ENCODE measurements at regions not wholly inside any gene's neighbourhood (a gene's known extent, or its start where the extent isn't known, plus 50 kb on each side); places are given as distances from the start of the nearest gene placed in this dataset.

DNA sequence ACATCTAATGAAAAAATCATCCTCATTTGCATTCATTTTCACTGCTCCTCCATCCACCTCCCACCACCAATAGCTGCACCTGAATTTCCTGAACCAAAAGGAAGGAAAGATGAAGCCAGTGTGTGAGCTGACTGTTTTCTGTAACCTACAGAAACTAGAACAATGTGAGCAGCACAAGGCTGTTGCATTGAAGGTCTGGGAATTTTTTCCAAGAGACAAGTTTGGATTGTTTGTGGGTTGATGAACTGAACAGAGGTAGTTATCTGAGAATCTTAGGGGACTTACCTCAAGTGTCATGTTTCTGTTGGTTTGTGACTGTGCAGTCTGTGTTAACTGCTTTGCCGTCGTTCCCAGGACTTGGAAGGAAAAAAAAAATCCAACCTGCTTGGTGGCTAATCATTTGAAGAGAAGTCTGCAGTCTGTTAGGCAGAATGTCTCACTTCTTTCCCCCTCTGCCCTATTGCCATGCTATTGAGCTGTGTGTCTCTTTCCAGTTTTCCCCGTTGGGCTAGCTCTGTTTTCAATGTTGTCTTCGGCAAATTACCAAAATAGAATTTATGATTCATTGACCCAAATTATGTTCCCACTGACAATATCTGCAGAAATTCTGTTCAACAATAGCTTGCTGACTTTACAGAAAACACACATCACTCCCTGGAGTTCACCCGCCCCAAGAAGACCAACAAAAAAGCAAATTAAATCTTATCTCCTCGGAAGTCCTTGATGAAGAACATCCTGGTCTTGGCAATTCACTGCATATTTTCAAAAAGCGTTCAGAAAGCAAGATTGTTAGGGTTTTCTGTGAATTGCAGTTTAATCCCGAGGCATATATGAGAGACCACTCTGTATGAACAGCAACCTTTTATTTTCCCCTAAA, 76.0 kb downstream of the SC5D start:
- Histone ChIP-seq H3K4me3 (ENCODE audit: control insufficient read depth in 1 of 7, extremely low read depth in 1 of 7, insufficient read depth in 4 of 7, low read depth in 2 of 7, low read length in 6 of 7) (no peak overlapping the region), H3K27ac (ENCODE audit: insufficient read depth in 1 of 2, low read depth in 1 of 2, low read length in 2 of 2, poor library complexity in 1 of 2, severe bottlenecking in 2 of 2) (no peak overlapping the region), H3K27me3 (replicated peaks in 2 of 5; ENCODE audit: control insufficient read depth in 4 of 5, insufficient read depth in 5 of 5, low read length in 4 of 5) (no peaks in the 10 kb centered on the region), H3K9me3 (ENCODE audit: control extremely low read depth in 1 of 5, control insufficient read depth in 4 of 5, insufficient read depth in 2 of 5, low read depth in 1 of 5, low read length in 4 of 5) (no peaks in the 10 kb centered on the region), H3K36me3 (ENCODE audit: control insufficient read depth in 4 of 4, insufficient read depth in 4 of 4, low read length in 3 of 4) (no peaks in the 10 kb centered on the region), H3K4me1 (ENCODE audit: control extremely low read depth in 1 of 4, control insufficient read depth in 4 of 4, insufficient read depth in 4 of 4, low read length in 3 of 4) (peaks cover 14 to 28% (median 25%) of the 10 kb centered on the region in 4 experiments)
- WGBS (ENCODE audit: insufficient coverage) = 84% methylated on average over 6 of the region's 8 CpGs
- DNase-seq = no peak
- ChIA-PET POLR2A (interaction anchor here (0.8 kb wide), 1 partner anchor 13 kb away, joined by 3 read pairs; no protein-coding TSS in a partner anchor), CTCF (interaction anchor here (0.8 to 2.4 kb wide), 4 partner anchors 9 to 96 kb away, joined by 3 to 9 read pairs (median 5); no protein-coding TSS in a partner anchor)

DNA sequence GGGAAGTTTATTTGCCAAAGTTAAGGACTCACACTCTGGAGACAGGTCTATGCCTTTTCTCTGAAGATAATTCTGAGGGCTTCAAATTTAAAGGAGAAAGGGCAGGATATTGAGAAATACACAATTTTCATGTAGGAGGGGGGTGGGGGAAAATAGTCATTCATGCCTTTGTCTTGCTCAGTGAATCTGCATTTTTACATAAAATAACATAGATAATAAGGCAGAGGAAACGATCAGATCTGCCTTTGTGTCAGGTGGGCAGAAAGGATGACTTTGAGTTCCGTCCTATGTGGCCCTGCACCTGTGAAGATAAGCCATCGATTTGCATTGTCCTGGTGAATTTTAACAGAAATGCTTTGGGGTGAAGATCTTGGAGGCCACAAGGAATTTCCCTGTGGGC, 76.8 kb downstream of the SC5D start:
- peaks cover 14 to 28% (median 26%) of the 10 kb centered on the region in 4 experiments for H3K4me1 ChIP-seq (ENCODE audit: control extremely low read depth in 1 of 4, control insufficient read depth in 4 of 4, insufficient read depth in 4 of 4, low read length in 3 of 4)
- H3K36me3 ChIP-seq (ENCODE audit: control insufficient read depth in 4 of 4, insufficient read depth in 4 of 4, low read length in 3 of 4) = no peaks in the 10 kb centered on the region
- H3K27ac ChIP-seq (ENCODE audit: insufficient read depth in 1 of 2, low read depth in 1 of 2, low read length in 2 of 2, poor library complexity in 1 of 2, severe bottlenecking in 2 of 2) = no peak overlapping the region
- H3K9me3 ChIP-seq (ENCODE audit: control extremely low read depth in 1 of 5, control insufficient read depth in 4 of 5, insufficient read depth in 2 of 5, low read depth in 1 of 5, low read length in 4 of 5) = no peaks in the 10 kb centered on the region
- 93% methylated on average over 3 of the region's 3 CpGs for WGBS (ENCODE audit: insufficient coverage)
- H3K27me3 ChIP-seq (replicated peaks in 2 of 5; ENCODE audit: control insufficient read depth in 4 of 5, insufficient read depth in 5 of 5, low read length in 4 of 5) = no peaks in the 10 kb centered on the region
- no peak overlapping the region for H3K4me3 ChIP-seq (ENCODE audit: control insufficient read depth in 1 of 7, extremely low read depth in 1 of 7, insufficient read depth in 4 of 7, low read depth in 2 of 7, low read length in 6 of 7)
- POLR2A ChIA-PET = no interaction called here
- DNase-seq = no peak
- CTCF ChIA-PET = interaction anchor here (1.2 to 1.4 kb wide), 2 partner anchors 10 to 95 kb away, joined by 3 to 6 read pairs; no protein-coding TSS in a partner anchor

DNA sequence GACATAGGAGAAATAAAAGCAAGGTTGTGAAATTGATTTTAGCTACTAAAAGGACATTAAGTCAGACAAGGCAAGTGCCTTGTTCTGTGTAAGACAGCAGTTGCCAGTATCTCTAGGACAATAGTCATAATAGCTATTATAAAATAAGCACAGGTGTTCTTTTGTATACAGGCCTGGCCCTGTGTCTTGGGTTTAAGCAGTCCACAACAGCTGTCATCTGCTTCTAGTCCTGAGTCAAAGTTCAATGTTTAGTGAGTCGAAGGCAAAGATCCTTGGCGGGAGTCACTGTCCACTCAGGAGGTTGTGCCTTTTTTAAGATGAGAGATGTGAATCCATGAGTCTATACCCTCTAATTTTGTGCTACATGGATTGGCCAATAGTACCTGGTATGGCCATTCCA, 79.5 kb downstream of the SC5D start:
- Histone ChIP-seq H3K36me3 (ENCODE audit: control insufficient read depth in 4 of 4, insufficient read depth in 4 of 4, low read length in 3 of 4) (no peaks in the 10 kb centered on the region), H3K4me1 (ENCODE audit: control extremely low read depth in 1 of 4, control insufficient read depth in 4 of 4, insufficient read depth in 4 of 4, low read length in 3 of 4) (peaks cover 13 to 40% (median 25%) of the 10 kb centered on the region in 4 experiments), H3K9me3 (ENCODE audit: control extremely low read depth in 1 of 5, control insufficient read depth in 4 of 5, insufficient read depth in 2 of 5, low read depth in 1 of 5, low read length in 4 of 5) (no peaks in the 10 kb centered on the region), H3K27ac (ENCODE audit: insufficient read depth in 1 of 2, low read depth in 1 of 2, low read length in 2 of 2, poor library complexity in 1 of 2, severe bottlenecking in 2 of 2) (no peak overlapping the region), H3K27me3 (replicated peaks in 2 of 5; ENCODE audit: control insufficient read depth in 4 of 5, insufficient read depth in 5 of 5, low read length in 4 of 5) (no peaks in the 10 kb centered on the region), H3K4me3 (ENCODE audit: control insufficient read depth in 1 of 7, extremely low read depth in 1 of 7, insufficient read depth in 4 of 7, low read depth in 2 of 7, low read length in 6 of 7) (no peak overlapping the region)
- POLR2A ChIA-PET = no interaction called here
- no peak for DNase-seq
- CTCF ChIA-PET = interaction anchor here (1.1 kb wide), 1 partner anchor 14 kb away, joined by 3 read pairs; no protein-coding TSS in a partner anchor
- WGBS (ENCODE audit: insufficient coverage) = no CpG with 5 or more reads among the region's 2 CpGs

DNA sequence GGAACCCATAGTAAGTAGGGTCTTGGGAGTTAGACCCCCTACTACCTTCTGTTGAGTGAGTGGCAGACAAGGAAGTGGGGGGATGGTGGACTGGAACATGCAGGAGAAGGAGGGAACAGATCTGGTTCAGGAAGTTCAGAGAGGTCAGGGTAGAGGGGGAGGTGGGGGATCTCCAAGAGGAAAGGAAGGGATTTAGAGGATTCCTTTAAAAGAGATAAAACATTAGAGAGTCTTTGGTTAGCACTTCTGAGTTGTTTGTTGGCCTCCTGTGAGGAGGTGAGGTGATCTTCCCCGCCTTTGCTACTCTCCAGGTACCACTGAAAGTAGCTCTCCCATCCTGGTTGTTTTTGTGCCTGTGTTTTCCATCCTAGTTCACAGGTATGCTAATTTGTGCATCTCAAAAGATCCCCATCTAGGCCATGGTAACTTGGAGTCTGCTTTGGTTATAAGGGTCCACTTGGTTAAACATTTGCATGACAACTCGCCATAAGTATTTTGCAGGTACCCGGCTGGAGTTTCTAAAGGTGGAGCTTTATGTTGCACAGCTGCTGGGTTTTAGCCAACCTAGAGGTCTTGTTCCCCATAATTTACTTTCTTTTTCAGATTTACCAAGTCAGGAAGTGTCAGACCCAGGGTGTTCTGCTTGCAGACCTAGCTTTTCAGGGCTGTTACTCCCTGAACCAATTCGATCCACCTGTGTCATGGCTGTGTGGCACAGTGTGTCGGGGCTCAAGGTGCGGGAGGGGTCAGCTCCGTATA, 79.3 kb upstream of the SORL1 start:
- 70% methylated on average over 4 of the region's 7 CpGs for WGBS (ENCODE audit: insufficient coverage)
- ChIA-PET POLR2A (no interaction called here), CTCF (interaction anchor here (0.7 kb wide), 1 partner anchor 817 kb away, joined by 3 read pairs; no protein-coding TSS in a partner anchor)
- no peaks in the 10 kb centered on the region for H3K36me3 ChIP-seq (ENCODE audit: control insufficient read depth in 4 of 4, insufficient read depth in 4 of 4, low read length in 3 of 4)
- H3K9me3 ChIP-seq (ENCODE audit: control extremely low read depth in 1 of 5, control insufficient read depth in 4 of 5, insufficient read depth in 2 of 5, low read depth in 1 of 5, low read length in 4 of 5) = no peaks in the 10 kb centered on the region
- H3K27me3 ChIP-seq (replicated peaks in 2 of 5; ENCODE audit: control insufficient read depth in 4 of 5, insufficient read depth in 5 of 5, low read length in 4 of 5) = no peaks in the 10 kb centered on the region
- H3K4me3 ChIP-seq (ENCODE audit: control insufficient read depth in 1 of 7, extremely low read depth in 1 of 7, insufficient read depth in 4 of 7, low read depth in 2 of 7, low read length in 6 of 7) = no peak overlapping the region
- H3K4me1 ChIP-seq (ENCODE audit: control extremely low read depth in 1 of 4, control insufficient read depth in 4 of 4, insufficient read depth in 4 of 4, low read length in 3 of 4) = peaks cover 6 to 32% (median 21%) of the 10 kb centered on the region in 4 experiments
- no peak overlapping the region for H3K27ac ChIP-seq (ENCODE audit: insufficient read depth in 1 of 2, low read depth in 1 of 2, low read length in 2 of 2, poor library complexity in 1 of 2, severe bottlenecking in 2 of 2)
- DNase-seq = peak; percentile 9 to 57 (median 56)

DNA sequence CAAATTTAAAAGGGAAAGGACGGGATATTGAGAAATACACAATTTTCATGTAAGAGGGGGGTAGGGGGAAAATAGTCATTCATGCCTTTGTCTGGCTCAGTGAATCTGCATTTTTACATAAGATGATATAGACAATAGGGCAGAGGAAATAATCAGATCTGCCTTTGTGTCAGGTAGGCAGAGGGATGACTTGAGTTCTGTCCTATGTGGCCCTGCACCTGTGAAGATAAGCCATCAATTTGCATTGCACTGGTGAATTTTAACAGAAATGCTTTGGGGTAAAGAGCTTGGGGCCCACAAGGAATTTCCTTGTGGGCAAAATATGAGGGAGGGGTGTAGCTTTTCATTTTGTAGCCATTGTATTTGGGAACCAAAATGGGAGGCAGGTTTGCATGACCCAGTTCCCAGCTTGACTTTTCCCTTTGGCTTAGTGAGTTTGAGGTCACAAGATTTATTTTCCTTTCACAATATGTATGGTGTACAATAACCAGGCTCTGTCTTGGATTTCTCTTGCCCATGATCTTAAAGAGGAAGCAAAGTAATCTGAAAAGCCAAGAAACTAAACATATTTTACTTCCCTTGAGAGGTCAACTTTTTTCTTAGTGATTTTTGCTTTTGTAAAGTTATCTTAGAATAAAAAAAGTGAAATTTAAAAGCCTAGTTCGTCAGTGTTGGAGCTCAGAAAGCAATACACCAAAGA, 77.7 kb upstream of the SORL1 start:
- POLR2A ChIA-PET = no interaction called here
- CTCF ChIA-PET = no interaction called here
- WGBS (ENCODE audit: insufficient coverage) = 60% methylated on average over 2 of the region's 2 CpGs
- no peaks in the 10 kb centered on the region for H3K9me3 ChIP-seq (ENCODE audit: control extremely low read depth in 1 of 5, control insufficient read depth in 4 of 5, insufficient read depth in 2 of 5, low read depth in 1 of 5, low read length in 4 of 5)
- H3K4me3 ChIP-seq (ENCODE audit: control insufficient read depth in 1 of 7, extremely low read depth in 1 of 7, insufficient read depth in 4 of 7, low read depth in 2 of 7, low read length in 6 of 7) = no peak overlapping the region
- peaks cover 5 to 40% (median 14%) of the 10 kb centered on the region in 4 experiments for H3K4me1 ChIP-seq (ENCODE audit: control extremely low read depth in 1 of 4, control insufficient read depth in 4 of 4, insufficient read depth in 4 of 4, low read length in 3 of 4)
- no peaks in the 10 kb centered on the region for H3K27me3 ChIP-seq (replicated peaks in 2 of 5; ENCODE audit: control insufficient read depth in 4 of 5, insufficient read depth in 5 of 5, low read length in 4 of 5)
- H3K36me3 ChIP-seq (ENCODE audit: control insufficient read depth in 4 of 4, insufficient read depth in 4 of 4, low read length in 3 of 4) = no peaks in the 10 kb centered on the region
- no peak for DNase-seq
- H3K27ac ChIP-seq (ENCODE audit: insufficient read depth in 1 of 2, low read depth in 1 of 2, low read length in 2 of 2, poor library complexity in 1 of 2, severe bottlenecking in 2 of 2) = no peak overlapping the region

DNA sequence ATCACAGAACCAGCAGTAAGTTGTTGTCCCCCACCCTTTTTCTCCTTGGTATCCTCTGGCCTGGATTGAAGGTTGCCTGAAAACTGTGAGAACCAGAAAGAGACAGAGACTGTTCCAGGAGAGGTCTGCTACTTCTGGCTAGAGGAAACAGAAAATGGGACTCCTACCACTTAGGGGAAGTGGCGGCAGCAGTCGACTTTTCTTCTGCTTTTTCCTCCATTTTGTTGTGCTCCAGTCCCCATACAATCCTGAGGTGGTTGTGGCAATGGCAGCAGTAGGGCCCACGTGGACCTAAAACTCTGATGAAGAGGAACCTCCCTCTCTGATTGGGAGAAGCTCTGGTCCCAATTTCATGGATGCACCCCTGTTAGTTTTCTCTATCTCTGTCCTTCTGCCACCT, 76.0 kb upstream of the SORL1 start:
- Histone ChIP-seq H3K4me3 (ENCODE audit: control insufficient read depth in 1 of 7, extremely low read depth in 1 of 7, insufficient read depth in 4 of 7, low read depth in 2 of 7, low read length in 6 of 7) (no peak overlapping the region), H3K27ac (ENCODE audit: insufficient read depth in 1 of 2, low read depth in 1 of 2, low read length in 2 of 2, poor library complexity in 1 of 2, severe bottlenecking in 2 of 2) (no peak overlapping the region), H3K36me3 (ENCODE audit: control insufficient read depth in 4 of 4, insufficient read depth in 4 of 4, low read length in 3 of 4) (no peaks in the 10 kb centered on the region), H3K4me1 (ENCODE audit: control extremely low read depth in 1 of 4, control insufficient read depth in 4 of 4, insufficient read depth in 4 of 4, low read length in 3 of 4) (peaks cover 5 to 40% (median 14%) of the 10 kb centered on the region in 4 experiments), H3K9me3 (ENCODE audit: control extremely low read depth in 1 of 5, control insufficient read depth in 4 of 5, insufficient read depth in 2 of 5, low read depth in 1 of 5, low read length in 4 of 5) (no peaks in the 10 kb centered on the region), H3K27me3 (replicated peaks in 2 of 5; ENCODE audit: control insufficient read depth in 4 of 5, insufficient read depth in 5 of 5, low read length in 4 of 5) (no peaks in the 10 kb centered on the region)
- POLR2A ChIA-PET = no interaction called here
- CTCF ChIA-PET = interaction anchor here (2.5 kb wide), 1 partner anchor 9 kb away, joined by 9 read pairs; no protein-coding TSS in a partner anchor
- WGBS (ENCODE audit: insufficient coverage) = 92% methylated on average over 1 of the region's 3 CpGs
- DNase-seq = peak in 2 of 3 donors; percentile 43 to 44

Data from common myeloid progenitor, CD34-positive (primary cell).